ENCODE measurements at regions not wholly inside any gene's neighbourhood (a gene's known extent, or its start where the extent isn't known, plus 50 kb on each side); places are given as distances from the start of the nearest gene placed in this dataset.

DNA sequence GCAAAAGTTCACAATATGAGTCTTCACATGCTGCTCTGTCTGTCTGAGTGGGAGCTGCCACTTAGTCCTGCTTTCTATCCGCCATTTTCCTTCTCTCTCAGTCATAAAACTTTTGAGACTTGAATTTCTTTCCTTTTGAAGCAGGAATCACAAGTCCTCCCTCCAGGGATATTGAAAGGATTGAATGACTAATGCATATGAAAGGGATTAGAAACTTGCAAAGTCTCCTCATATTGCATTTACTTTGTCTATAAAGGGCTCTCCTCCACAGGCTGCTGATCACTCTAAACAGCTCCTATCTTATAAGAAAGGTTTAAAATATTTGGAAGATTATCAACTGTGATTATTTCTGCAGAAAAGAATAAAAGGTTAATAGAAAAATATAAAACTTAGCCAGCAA lies 879.1 kb downstream of the ARAP2 start:
- Mint-ChIP-seq H3K9me3 (peaks cover 11 to 19% of the 10 kb centered on the region in 2 donors), H3K36me3 (no peaks in the 10 kb centered on the region), H3K27me3 (ENCODE audit: low read depth in 2 of 2) (no peaks in the 10 kb centered on the region), H3K27ac (no peak overlapping the region), H3K4me1 (no peaks in the 10 kb centered on the region), H3K4me3 (no peak overlapping the region)
- Histone ChIP-seq H3K4me3 (ENCODE audit: low read length) (no peak overlapping the region), H3K9me3 (ENCODE audit: control insufficient read depth, insufficient read depth, low read length) (peaks cover 11% of the 10 kb centered on the region), H3K4me1 (ENCODE audit: control insufficient read depth, insufficient read depth, low read length) (no peaks in the 10 kb centered on the region), H3K27me3 (ENCODE audit: control insufficient read depth, insufficient read depth, low read length) (no peaks in the 10 kb centered on the region), H3K27ac (ENCODE audit: low read length) (no peak overlapping the region), H3K36me3 (ENCODE audit: control insufficient read depth, insufficient read depth, low read length) (no peaks in the 10 kb centered on the region)
- ATAC-seq (no peak), DNase-seq (no peak)
- no CpG with 5 or more reads among the region's 1 CpG for WGBS (ENCODE audit: insufficient coverage)
- intact Hi-C loops (cut with micrococcal nuclease) = no loop called here
- TF ChIP-seq, protein P1, sequence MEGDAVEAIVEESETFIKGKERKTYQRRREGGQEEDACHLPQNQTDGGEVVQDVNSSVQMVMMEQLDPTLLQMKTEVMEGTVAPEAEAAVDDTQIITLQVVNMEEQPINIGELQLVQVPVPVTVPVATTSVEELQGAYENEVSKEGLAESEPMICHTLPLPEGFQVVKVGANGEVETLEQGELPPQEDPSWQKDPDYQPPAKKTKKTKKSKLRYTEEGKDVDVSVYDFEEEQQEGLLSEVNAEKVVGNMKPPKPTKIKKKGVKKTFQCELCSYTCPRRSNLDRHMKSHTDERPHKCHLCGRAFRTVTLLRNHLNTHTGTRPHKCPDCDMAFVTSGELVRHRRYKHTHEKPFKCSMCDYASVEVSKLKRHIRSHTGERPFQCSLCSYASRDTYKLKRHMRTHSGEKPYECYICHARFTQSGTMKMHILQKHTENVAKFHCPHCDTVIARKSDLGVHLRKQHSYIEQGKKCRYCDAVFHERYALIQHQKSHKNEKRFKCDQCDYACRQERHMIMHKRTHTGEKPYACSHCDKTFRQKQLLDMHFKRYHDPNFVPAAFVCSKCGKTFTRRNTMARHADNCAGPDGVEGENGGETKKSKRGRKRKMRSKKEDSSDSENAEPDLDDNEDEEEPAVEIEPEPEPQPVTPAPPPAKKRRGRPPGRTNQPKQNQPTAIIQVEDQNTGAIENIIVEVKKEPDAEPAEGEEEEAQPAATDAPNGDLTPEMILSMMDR (IDR thresholded peaks at IDR 0.05) = no peak

DNA sequence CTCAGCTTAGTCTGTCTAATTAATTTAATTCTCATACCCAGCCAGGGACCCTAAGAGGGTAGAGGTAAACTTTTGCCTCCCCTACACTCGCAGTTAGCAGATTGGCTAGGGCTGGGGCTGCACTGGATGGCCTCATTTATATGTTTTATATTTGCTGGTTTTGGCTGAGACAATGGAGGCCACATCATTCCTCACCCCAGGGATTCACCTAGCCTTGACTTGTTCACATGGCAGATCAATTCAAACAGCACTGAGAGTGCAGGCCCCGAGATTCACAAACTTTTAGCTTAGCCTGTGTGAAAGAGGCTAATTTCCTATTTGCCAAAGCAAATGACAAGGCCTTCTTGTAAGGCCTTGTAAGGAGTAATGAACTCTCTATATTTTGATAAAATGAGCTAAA lies 844.4 kb downstream of the ARAP2 start:
- 40% methylated on average over 1 of the region's 2 CpGs for WGBS (ENCODE audit: insufficient coverage)
- Mint-ChIP-seq H3K36me3 (no peaks in the 10 kb centered on the region), H3K4me3 (no peak overlapping the region), H3K4me1 (no peaks in the 10 kb centered on the region), H3K27me3 (ENCODE audit: low read depth in 2 of 2) (no peaks in the 10 kb centered on the region), H3K9me3 (peaks cover 0 to 2% of the 10 kb centered on the region in 2 donors), H3K27ac (no peak overlapping the region)
- Histone ChIP-seq H3K4me3 (ENCODE audit: low read length) (no peak overlapping the region), H3K27ac (ENCODE audit: low read length) (no peak overlapping the region), H3K4me1 (ENCODE audit: control insufficient read depth, insufficient read depth, low read length) (no peaks in the 10 kb centered on the region), H3K9me3 (ENCODE audit: control insufficient read depth, insufficient read depth, low read length) (no peaks in the 10 kb centered on the region), H3K36me3 (ENCODE audit: control insufficient read depth, insufficient read depth, low read length) (no peaks in the 10 kb centered on the region), H3K27me3 (ENCODE audit: control insufficient read depth, insufficient read depth, low read length) (no peaks in the 10 kb centered on the region)
- intact Hi-C loops (cut with micrococcal nuclease) = no loop called here
- DNase-seq = no peak
- TF ChIP-seq, protein P1 (IDR thresholded peaks at IDR 0.05) = no peak
- no peak for ATAC-seq

DNA sequence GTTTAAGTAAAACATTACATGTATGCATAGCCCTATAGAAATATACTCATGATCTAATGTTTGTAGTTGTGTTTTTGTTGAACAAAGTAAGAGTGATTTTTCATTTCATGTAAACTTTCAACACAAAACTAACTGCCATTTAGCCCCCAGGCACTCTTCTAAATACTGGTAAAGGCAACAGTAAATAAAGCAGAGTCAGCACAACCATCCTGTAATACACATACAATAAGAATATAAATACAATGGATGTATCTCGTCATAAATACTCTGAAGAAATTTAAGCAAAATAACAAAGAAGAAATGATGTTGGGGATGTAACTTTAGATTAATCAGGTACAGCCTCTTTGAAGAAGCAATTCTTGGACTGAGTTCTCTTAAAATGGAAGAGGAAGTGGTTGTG lies 821.2 kb downstream of the ARAP2 start:
- Mint-ChIP-seq H3K27ac (no peak overlapping the region), H3K36me3 (no peaks in the 10 kb centered on the region), H3K9me3 (peaks cover 7 to 8% of the 10 kb centered on the region in 2 donors), H3K4me1 (no peaks in the 10 kb centered on the region), H3K27me3 (ENCODE audit: low read depth in 2 of 2) (no peaks in the 10 kb centered on the region), H3K4me3 (no peak overlapping the region)
- TF ChIP-seq, protein P1 (IDR thresholded peaks at IDR 0.05) = no peak
- Histone ChIP-seq H3K36me3 (ENCODE audit: control insufficient read depth, insufficient read depth, low read length) (no peaks in the 10 kb centered on the region), H3K27ac (ENCODE audit: low read length) (no peak overlapping the region), H3K9me3 (ENCODE audit: control insufficient read depth, insufficient read depth, low read length) (no peaks in the 10 kb centered on the region), H3K27me3 (ENCODE audit: control insufficient read depth, insufficient read depth, low read length) (no peaks in the 10 kb centered on the region), H3K4me1 (ENCODE audit: control insufficient read depth, insufficient read depth, low read length) (no peaks in the 10 kb centered on the region), H3K4me3 (ENCODE audit: low read length) (no peak overlapping the region)
- 100% methylated on average over 1 of the region's 1 CpG for WGBS (ENCODE audit: insufficient coverage)
- ATAC-seq (no peak), DNase-seq (no peak)
- intact Hi-C loops (cut with micrococcal nuclease) = no loop called here

DNA sequence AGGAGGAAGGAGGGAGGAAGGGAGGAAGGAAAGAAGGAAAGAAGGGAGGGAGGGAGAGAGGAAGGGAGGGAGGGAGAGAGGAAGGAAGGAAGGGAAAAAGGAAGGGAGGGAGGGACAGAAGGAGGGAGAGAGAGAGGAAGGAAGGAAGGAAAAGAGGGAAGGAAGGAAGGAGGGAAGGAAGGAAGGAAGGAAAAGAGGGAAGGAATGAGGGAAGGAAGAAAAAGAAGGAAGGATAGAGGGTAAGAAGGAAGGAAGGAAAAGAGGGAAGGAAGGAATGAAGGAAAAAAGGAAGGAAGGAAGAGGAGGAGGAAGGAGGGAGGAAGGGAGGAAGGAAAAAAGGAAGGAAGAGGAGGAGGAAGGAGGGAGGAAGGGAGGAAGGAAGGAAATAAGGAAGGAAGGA lies 796.8 kb downstream of the ARAP2 start:
- Histone ChIP-seq H3K27me3 (ENCODE audit: control insufficient read depth, insufficient read depth, low read length) (no peaks in the 10 kb centered on the region), H3K27ac (ENCODE audit: low read length) (no peak overlapping the region), H3K4me3 (ENCODE audit: low read length) (no peak overlapping the region), H3K4me1 (ENCODE audit: control insufficient read depth, insufficient read depth, low read length) (no peaks in the 10 kb centered on the region), H3K9me3 (ENCODE audit: control insufficient read depth, insufficient read depth, low read length) (peaks cover 9% of the 10 kb centered on the region), H3K36me3 (ENCODE audit: control insufficient read depth, insufficient read depth, low read length) (no peaks in the 10 kb centered on the region)
- TF ChIP-seq, protein P1 (IDR thresholded peaks at IDR 0.05) = no peak
- no peaks in the 10 kb centered on the region for H3K4me1 Mint-ChIP-seq
- intact Hi-C loops (cut with micrococcal nuclease) = no loop called here
- peaks cover 7 to 12% of the 10 kb centered on the region in 2 donors for H3K9me3 Mint-ChIP-seq
- DNase-seq (no peak), ATAC-seq (no peak)
- H3K36me3 Mint-ChIP-seq = peaks cover 8% of the 10 kb centered on the region
- H3K27me3 Mint-ChIP-seq (ENCODE audit: low read depth in 2 of 2) = no peaks in the 10 kb centered on the region
- no peak overlapping the region for H3K27ac Mint-ChIP-seq
- no peak overlapping the region for H3K4me3 Mint-ChIP-seq

All from natural killer cell (primary cell).